ENCODE measurements at regions not wholly inside any gene's neighbourhood (a gene's known extent, or its start where the extent isn't known, plus 50 kb on each side); places are given as distances from the start of the nearest gene placed in this dataset.

DNA sequence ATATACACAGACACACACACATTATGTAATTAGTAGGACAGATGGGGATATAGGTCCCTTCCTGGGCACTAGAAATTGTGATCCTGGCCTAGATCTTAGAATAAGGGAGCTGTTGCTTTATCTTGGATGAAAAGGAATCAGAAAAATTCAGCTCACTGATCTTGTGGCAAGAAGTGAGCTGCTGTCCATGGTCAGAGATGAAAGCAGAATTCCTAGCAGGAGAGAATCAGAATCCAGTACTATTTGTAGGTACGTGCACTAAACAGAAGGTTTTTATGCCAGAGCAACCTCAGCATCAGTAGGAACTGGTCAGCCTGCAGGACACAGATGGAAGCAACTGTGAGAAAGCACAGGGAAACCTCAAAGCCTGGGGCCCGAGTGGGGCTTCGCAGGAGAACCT is 549.2 kb upstream of the POM121L12 start:
- Histone ChIP-seq H3K27me3 (ENCODE audit: insufficient read depth, low read depth) (no peaks in the 10 kb centered on the region), H3K9me3 (ENCODE audit: insufficient read depth, low read depth) (no peaks in the 10 kb centered on the region), H3K9me2 (ENCODE audit: insufficient read depth) (no peaks in the 10 kb centered on the region), H3K36me3 (ENCODE audit: low read depth) (no peaks in the 10 kb centered on the region), H2AFZ (no peak overlapping the region), H3K4me2 (no peak overlapping the region), H3F3A (ENCODE audit: insufficient read depth, low read depth) (no peaks in the 10 kb centered on the region), H3K27ac (no peak overlapping the region), H4K20me1 (ENCODE audit: insufficient read depth) (no peaks in the 10 kb centered on the region), H3K4me1 (replicated peaks; ENCODE audit: insufficient read depth) (no peaks in the 10 kb centered on the region), H3K79me2 (ENCODE audit: low read depth) (no peaks in the 10 kb centered on the region), H3K4me3 (no peak overlapping the region)
- intact Hi-C loops (cut with micrococcal nuclease; ENCODE audit: unreplicated experiment): no loop called here
- no peak for DNase-seq
- no peak for TF ChIP-seq EZH2 (IDR thresholded peaks at IDR 0.05; ENCODE audit: low read depth)
- TF ChIP-seq, protein P1, sequence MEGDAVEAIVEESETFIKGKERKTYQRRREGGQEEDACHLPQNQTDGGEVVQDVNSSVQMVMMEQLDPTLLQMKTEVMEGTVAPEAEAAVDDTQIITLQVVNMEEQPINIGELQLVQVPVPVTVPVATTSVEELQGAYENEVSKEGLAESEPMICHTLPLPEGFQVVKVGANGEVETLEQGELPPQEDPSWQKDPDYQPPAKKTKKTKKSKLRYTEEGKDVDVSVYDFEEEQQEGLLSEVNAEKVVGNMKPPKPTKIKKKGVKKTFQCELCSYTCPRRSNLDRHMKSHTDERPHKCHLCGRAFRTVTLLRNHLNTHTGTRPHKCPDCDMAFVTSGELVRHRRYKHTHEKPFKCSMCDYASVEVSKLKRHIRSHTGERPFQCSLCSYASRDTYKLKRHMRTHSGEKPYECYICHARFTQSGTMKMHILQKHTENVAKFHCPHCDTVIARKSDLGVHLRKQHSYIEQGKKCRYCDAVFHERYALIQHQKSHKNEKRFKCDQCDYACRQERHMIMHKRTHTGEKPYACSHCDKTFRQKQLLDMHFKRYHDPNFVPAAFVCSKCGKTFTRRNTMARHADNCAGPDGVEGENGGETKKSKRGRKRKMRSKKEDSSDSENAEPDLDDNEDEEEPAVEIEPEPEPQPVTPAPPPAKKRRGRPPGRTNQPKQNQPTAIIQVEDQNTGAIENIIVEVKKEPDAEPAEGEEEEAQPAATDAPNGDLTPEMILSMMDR (conservative IDR thresholded peaks at IDR 0.05): no peak
- BruUV-seq (replicated peaks): no TSS peak
- ChIA-PET POLR2A (ENCODE audit: unreplicated experiment) (no interaction called here), CTCF (no interaction called here)

DNA sequence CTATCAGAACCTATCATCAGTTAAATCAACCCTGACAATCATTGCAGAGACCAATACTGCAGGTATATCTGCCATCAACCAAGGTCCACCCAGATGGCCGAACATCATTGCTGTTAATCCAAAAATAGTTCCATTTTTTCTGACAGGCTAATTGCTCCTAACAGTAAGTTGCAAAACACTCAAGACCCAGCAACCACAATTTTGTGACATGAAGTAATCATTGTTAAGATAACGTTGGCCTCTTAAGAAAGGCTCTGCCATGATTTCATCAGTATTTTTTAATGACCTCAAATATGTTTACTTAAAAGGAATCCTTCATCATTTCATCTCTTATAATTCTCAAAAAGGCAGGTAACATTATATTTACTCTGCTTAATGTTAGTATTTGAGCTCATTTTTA is 553.4 kb upstream of the POM121L12 start:
- intact Hi-C loops (cut with micrococcal nuclease; ENCODE audit: unreplicated experiment): no loop called here
- Histone ChIP-seq H3K36me3 (ENCODE audit: low read depth) (no peaks in the 10 kb centered on the region), H3F3A (ENCODE audit: insufficient read depth, low read depth) (no peaks in the 10 kb centered on the region), H3K27ac (no peak overlapping the region), H3K4me2 (no peak overlapping the region), H3K4me1 (replicated peaks; ENCODE audit: insufficient read depth) (no peaks in the 10 kb centered on the region), H3K79me2 (ENCODE audit: low read depth) (no peaks in the 10 kb centered on the region), H4K20me1 (ENCODE audit: insufficient read depth) (no peaks in the 10 kb centered on the region), H3K27me3 (ENCODE audit: insufficient read depth, low read depth) (no peaks in the 10 kb centered on the region), H3K9me3 (ENCODE audit: insufficient read depth, low read depth) (no peaks in the 10 kb centered on the region), H2AFZ (no peak overlapping the region), H3K9me2 (ENCODE audit: insufficient read depth) (no peaks in the 10 kb centered on the region), H3K4me3 (no peak overlapping the region)
- BruUV-seq (replicated peaks): no TSS peak
- TF ChIP-seq EZH2 (IDR thresholded peaks at IDR 0.05; ENCODE audit: low read depth): no peak
- TF ChIP-seq, protein P1 (conservative IDR thresholded peaks at IDR 0.05): no peak
- DNase-seq: no peak
- CTCF ChIA-PET: no interaction called here
- POLR2A ChIA-PET (ENCODE audit: unreplicated experiment): no interaction called here

DNA sequence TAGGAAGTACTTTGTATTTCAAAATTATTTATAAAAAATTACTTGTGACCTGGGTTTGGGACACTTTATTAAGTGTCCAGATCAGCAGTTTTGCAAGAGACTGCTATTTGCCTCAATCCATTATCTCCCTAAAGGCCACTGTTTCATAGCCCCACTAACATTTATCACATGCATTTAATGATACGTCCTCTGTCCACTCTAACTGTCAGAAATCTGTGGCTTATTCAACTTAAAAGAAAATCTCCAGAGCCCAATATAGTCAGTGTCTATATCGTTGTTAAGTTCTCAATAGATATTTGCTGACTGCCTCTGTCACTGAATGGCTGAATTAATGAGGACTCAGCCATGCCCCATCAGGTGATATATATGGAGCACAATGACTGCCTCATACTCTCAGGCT is 553.9 kb upstream of the POM121L12 start:
- Histone ChIP-seq H3K4me3 (no peak overlapping the region), H3K79me2 (ENCODE audit: low read depth) (no peaks in the 10 kb centered on the region), H3K9me2 (ENCODE audit: insufficient read depth) (no peaks in the 10 kb centered on the region), H4K20me1 (ENCODE audit: insufficient read depth) (no peaks in the 10 kb centered on the region), H2AFZ (no peak overlapping the region), H3K27ac (no peak overlapping the region), H3K27me3 (ENCODE audit: insufficient read depth, low read depth) (no peaks in the 10 kb centered on the region), H3K36me3 (ENCODE audit: low read depth) (no peaks in the 10 kb centered on the region), H3K9me3 (ENCODE audit: insufficient read depth, low read depth) (no peaks in the 10 kb centered on the region), H3K4me2 (no peak overlapping the region), H3F3A (ENCODE audit: insufficient read depth, low read depth) (no peaks in the 10 kb centered on the region), H3K4me1 (replicated peaks; ENCODE audit: insufficient read depth) (no peaks in the 10 kb centered on the region)
- no TSS peak for BruUV-seq (replicated peaks)
- ChIA-PET POLR2A (ENCODE audit: unreplicated experiment) (no interaction called here), CTCF (no interaction called here)
- intact Hi-C loops (cut with micrococcal nuclease; ENCODE audit: unreplicated experiment): no loop called here
- no peak for DNase-seq
- no peak for TF ChIP-seq EZH2 (IDR thresholded peaks at IDR 0.05; ENCODE audit: low read depth)
- TF ChIP-seq, protein P1 (conservative IDR thresholded peaks at IDR 0.05): no peak
